Upper lobe of left lung (tissue), 4 donors: ENCODE measurements at regions not wholly inside any gene's neighbourhood (a gene's known extent, or its start where the extent isn't known, plus 50 kb on each side); places are given as distances from the start of the nearest gene placed in this dataset.

Experiments used
- CTCF ChIP-seq, 6 experiments: fragments of 450-650 bp in 4 of 6; fragments of 200-600 bp in 2 of 6; sonication (generic) in 2 of 6; IDR thresholded peaks; one replicate each; pipeline ENCODE4 v1.5.1; 2016 to 2019; ENCODE audit warnings: antibody characterized with exemption in 6 of 6
- POLR2A ChIP-seq, 4 donors: fragments of 450-650 bp; IDR thresholded peaks; one replicate each; pipeline ENCODE4 v1.5.1; 2016 to 2017; ENCODE audit warnings: antibody characterized with exemption in 4 of 4, mild to moderate bottlenecking in 2 of 4
- POLR2AphosphoS5 ChIP-seq, 2 donors: sonication (generic); formaldehyde crosslinking; IDR thresholded peaks; one replicate each; pipeline ENCODE4 v1.5.1; 2017; ENCODE audit warnings: antibody characterized with exemption in 2 of 2

- TF ChIP-seq CTCF (IDR thresholded peaks at IDR 0.05) (no peak), POLR2AphosphoS5 (IDR thresholded peaks at IDR 0.05) (no peak), POLR2A (IDR thresholded peaks at IDR 0.05) (no peak)
Measured at GRCh38 chr18:29377346-29377745, 1200.4 kb upstream of the CDH2 start.
